ENCODE measurements at regions not wholly inside any gene's neighbourhood (a gene's known extent, or its start where the extent isn't known, plus 50 kb on each side); places are given as distances from the start of the nearest gene placed in this dataset.

DNA sequence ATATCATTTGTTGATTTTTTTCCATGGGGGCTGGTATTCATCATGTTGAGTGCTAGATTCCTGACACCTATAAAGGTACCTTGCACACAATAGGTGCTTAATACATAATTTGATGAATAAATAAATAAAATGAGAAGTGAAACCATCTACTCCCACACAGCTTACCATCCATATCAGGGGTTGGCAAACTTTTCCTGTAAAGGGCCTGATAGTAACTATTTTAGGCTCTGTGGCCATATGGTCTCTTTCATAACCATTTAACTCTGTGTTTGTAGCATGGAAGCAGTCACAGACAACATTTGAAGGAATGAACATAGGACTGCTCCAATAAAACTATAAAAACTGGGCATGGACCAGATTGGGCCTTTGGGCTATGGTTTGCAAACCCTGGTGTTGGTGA lies 100.3 kb downstream of the GCNT1 start:
- TF ChIP-seq ZNF317 (CRISPR knock-in tag; IDR thresholded peaks at IDR 0.05; ENCODE audit: borderline replicate concordance, low read depth) (no peak), GABPB1 (CRISPR knock-in tag; IDR thresholded peaks at IDR 0.05) (no peak), CTCF (IDR thresholded peaks at IDR 0.05) (no peak), ESRRA (CRISPR knock-in tag; IDR thresholded peaks at IDR 0.05; ENCODE audit: borderline replicate concordance) (no peak), USF2 (CRISPR knock-in tag; IDR thresholded peaks at IDR 0.05) (no peak), ATF3 (CRISPR knock-in tag; conservative IDR thresholded peaks at IDR 0.05) (no peak), ETV6 (CRISPR knock-in tag; IDR thresholded peaks at IDR 0.05) (no peak), NFYB (CRISPR knock-in tag; conservative IDR thresholded peaks at IDR 0.05; ENCODE audit: low read depth) (no peak), ZNF396 (CRISPR knock-in tag; IDR thresholded peaks at IDR 0.05; ENCODE audit: borderline replicate concordance) (no peak), CREB1 (CRISPR knock-in tag; IDR thresholded peaks at IDR 0.05) (no peak)
